ENCODE measurements at regions not wholly inside any gene's neighbourhood (a gene's known extent, or its start where the extent isn't known, plus 50 kb on each side); places are given as distances from the start of the nearest gene placed in this dataset.
A peak's percentile ranks its signal among the peaks of the same experiment; 100 is the strongest.

DNA sequence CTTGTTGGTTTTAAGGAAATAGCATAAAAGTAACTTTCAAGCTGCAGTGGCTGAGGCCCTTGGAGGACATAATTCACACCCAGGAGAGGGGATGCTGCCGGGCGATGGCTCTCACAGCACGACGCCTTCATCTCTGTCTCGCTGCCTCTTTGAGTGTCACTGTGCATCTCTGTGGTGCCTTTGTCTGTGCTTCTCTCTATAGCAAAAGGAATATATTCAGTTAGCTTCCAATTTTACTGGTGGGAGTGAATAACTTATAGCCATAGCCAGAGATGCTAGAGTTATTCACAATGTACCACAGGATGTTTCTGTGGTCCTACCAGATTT lies 276.7 kb downstream of the SYK start:
- peaks cover 7% of the 10 kb centered on the region; the same call in 1 of the 2 replicates for H3K4me1 ChIP-seq (ENCODE audit: insufficient read depth)
- Mint-ChIP-seq H3K27me3 (ENCODE audit: insufficient read depth, low read depth, poor library complexity) (peaks cover 4% of the 10 kb centered on the region), H3K27ac (no peak overlapping the region; the same call in 1 of the 2 replicates), H3K36me3 (ENCODE audit: low read depth) (no peaks in the 10 kb centered on the region), H3K4me3 (no peak overlapping the region), H3K4me1 (peaks cover 8% of the 10 kb centered on the region; the same call in 2 of the 3 replicates), H3K9me3 (no peaks in the 10 kb centered on the region; the same call in 2 of the 3 replicates)
- no peak for ATAC-seq
- no peaks in the 10 kb centered on the region for H3K79me2 ChIP-seq (replicated peaks; ENCODE audit: insufficient read depth)
- H2AFZ ChIP-seq = no peak overlapping the region
- H3K4me3 ChIP-seq = no peak overlapping the region
- no peaks in the 10 kb centered on the region for H3F3A ChIP-seq (replicated peaks; ENCODE audit: low read depth)
- H3K27ac ChIP-seq (ENCODE audit: low read depth) = no peak overlapping the region
- DNase-seq (ENCODE audit: low spot score) = no peak
- peaks cover 11% of the 10 kb centered on the region; the same call in 1 of the 2 replicates for H3K9me2 ChIP-seq (ENCODE audit: insufficient read depth)
- H3K27me3 ChIP-seq (ENCODE audit: insufficient read depth) = no peaks in the 10 kb centered on the region
- H3K36me3 ChIP-seq (ENCODE audit: insufficient read depth) = no peaks in the 10 kb centered on the region
- H4K20me1 ChIP-seq (replicated peaks; ENCODE audit: insufficient read depth) = no peaks in the 10 kb centered on the region
- TF ChIP-seq, protein P1, sequence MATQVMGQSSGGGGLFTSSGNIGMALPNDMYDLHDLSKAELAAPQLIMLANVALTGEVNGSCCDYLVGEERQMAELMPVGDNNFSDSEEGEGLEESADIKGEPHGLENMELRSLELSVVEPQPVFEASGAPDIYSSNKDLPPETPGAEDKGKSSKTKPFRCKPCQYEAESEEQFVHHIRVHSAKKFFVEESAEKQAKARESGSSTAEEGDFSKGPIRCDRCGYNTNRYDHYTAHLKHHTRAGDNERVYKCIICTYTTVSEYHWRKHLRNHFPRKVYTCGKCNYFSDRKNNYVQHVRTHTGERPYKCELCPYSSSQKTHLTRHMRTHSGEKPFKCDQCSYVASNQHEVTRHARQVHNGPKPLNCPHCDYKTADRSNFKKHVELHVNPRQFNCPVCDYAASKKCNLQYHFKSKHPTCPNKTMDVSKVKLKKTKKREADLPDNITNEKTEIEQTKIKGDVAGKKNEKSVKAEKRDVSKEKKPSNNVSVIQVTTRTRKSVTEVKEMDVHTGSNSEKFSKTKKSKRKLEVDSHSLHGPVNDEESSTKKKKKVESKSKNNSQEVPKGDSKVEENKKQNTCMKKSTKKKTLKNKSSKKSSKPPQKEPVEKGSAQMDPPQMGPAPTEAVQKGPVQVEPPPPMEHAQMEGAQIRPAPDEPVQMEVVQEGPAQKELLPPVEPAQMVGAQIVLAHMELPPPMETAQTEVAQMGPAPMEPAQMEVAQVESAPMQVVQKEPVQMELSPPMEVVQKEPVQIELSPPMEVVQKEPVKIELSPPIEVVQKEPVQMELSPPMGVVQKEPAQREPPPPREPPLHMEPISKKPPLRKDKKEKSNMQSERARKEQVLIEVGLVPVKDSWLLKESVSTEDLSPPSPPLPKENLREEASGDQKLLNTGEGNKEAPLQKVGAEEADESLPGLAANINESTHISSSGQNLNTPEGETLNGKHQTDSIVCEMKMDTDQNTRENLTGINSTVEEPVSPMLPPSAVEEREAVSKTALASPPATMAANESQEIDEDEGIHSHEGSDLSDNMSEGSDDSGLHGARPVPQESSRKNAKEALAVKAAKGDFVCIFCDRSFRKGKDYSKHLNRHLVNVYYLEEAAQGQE (IDR thresholded peaks at IDR 0.05; ENCODE audit: unreplicated experiment) = no peak
- TF ChIP-seq CREB1 (CRISPR knock-in tag; IDR thresholded peaks at IDR 0.05; ENCODE audit: low read depth) (no peak), EZH2 (IDR thresholded peaks at IDR 0.05; ENCODE audit: low read depth, unreplicated experiment) (no peak)
- TF ChIP-seq, protein P2, sequence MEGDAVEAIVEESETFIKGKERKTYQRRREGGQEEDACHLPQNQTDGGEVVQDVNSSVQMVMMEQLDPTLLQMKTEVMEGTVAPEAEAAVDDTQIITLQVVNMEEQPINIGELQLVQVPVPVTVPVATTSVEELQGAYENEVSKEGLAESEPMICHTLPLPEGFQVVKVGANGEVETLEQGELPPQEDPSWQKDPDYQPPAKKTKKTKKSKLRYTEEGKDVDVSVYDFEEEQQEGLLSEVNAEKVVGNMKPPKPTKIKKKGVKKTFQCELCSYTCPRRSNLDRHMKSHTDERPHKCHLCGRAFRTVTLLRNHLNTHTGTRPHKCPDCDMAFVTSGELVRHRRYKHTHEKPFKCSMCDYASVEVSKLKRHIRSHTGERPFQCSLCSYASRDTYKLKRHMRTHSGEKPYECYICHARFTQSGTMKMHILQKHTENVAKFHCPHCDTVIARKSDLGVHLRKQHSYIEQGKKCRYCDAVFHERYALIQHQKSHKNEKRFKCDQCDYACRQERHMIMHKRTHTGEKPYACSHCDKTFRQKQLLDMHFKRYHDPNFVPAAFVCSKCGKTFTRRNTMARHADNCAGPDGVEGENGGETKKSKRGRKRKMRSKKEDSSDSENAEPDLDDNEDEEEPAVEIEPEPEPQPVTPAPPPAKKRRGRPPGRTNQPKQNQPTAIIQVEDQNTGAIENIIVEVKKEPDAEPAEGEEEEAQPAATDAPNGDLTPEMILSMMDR (conservative IDR thresholded peaks at IDR 0.05; ENCODE audit: low read depth in 2 of 2) = no peak
- TF ChIP-seq, protein P3, sequence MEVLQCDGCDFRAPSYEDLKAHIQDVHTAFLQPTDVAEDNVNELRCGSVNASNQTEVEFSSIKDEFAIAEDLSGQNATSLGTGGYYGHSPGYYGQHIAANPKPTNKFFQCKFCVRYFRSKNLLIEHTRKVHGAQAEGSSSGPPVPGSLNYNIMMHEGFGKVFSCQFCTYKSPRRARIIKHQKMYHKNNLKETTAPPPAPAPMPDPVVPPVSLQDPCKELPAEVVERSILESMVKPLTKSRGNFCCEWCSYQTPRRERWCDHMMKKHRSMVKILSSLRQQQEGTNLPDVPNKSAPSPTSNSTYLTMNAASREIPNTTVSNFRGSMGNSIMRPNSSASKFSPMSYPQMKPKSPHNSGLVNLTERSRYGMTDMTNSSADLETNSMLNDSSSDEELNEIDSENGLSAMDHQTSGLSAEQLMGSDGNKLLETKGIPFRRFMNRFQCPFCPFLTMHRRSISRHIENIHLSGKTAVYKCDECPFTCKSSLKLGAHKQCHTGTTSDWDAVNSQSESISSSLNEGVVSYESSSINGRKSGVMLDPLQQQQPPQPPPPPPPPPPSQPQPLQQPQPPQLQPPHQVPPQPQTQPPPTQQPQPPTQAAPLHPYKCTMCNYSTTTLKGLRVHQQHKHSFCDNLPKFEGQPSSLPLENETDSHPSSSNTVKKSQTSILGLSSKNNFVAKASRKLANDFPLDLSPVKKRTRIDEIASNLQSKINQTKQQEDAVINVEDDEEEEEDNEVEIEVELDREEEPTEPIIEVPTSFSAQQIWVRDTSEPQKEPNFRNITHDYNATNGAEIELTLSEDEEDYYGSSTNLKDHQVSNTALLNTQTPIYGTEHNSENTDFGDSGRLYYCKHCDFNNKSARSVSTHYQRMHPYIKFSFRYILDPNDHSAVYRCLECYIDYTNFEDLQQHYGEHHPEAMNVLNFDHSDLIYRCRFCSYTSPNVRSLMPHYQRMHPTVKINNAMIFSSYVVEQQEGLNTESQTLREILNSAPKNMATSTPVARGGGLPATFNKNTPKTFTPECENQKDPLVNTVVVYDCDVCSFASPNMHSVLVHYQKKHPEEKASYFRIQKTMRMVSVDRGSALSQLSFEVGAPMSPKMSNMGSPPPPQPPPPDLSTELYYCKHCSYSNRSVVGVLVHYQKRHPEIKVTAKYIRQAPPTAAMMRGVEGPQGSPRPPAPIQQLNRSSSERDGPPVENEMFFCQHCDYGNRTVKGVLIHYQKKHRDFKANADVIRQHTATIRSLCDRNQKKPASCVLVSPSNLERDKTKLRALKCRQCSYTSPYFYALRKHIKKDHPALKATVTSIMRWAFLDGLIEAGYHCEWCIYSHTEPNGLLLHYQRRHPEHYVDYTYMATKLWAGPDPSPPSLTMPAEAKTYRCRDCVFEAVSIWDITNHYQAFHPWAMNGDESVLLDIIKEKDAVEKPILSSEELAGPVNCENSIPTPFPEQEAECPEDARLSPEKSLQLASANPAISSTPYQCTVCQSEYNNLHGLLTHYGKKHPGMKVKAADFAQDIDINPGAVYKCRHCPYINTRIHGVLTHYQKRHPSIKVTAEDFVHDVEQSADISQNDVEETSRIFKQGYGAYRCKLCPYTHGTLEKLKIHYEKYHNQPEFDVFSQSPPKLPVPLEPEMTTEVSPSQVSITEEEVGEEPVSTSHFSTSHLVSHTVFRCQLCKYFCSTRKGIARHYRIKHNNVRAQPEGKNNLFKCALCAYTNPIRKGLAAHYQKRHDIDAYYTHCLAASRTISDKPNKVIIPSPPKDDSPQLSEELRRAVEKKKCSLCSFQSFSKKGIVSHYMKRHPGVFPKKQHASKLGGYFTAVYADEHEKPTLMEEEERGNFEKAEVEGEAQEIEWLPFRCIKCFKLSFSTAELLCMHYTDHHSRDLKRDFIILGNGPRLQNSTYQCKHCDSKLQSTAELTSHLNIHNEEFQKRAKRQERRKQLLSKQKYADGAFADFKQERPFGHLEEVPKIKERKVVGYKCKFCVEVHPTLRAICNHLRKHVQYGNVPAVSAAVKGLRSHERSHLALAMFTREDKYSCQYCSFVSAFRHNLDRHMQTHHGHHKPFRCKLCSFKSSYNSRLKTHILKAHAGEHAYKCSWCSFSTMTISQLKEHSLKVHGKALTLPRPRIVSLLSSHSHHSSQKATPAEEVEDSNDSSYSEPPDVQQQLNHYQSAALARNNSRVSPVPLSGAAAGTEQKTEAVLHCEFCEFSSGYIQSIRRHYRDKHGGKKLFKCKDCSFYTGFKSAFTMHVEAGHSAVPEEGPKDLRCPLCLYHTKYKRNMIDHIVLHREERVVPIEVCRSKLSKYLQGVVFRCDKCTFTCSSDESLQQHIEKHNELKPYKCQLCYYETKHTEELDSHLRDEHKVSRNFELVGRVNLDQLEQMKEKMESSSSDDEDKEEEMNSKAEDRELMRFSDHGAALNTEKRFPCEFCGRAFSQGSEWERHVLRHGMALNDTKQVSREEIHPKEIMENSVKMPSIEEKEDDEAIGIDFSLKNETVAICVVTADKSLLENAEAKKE (CRISPR knock-in tag; IDR thresholded peaks at IDR 0.05) = no peak
- 0 out of 2 replicates have a peak overlapping the region, but pooled peaks have one; percentile 12 for H3K4me2 ChIP-seq
